Small intestine (tissue), 7 donors: ENCODE measurements at regions not wholly inside any gene's neighbourhood (a gene's known extent, or its start where the extent isn't known, plus 50 kb on each side); places are given as distances from the start of the nearest gene placed in this dataset.
"Not testable (repeated sequence)": the region's sequence is repeated elsewhere in the genome, so short reads cannot be mapped to it uniquely, and the experiment has no call there.

ENCODE experiments used
- DNase-seq, 2 donors: peaks; one replicate each; pipeline versions ENCODE4 v3.0.0 to v3.0.0-alpha.2; 2013
- FAIRE-seq: peaks from 2 replicates; lab custom pipeline; 2012; peaks lifted over from hg19 to GRCh38; lab: Jason Lieb, UNC
- H3K27ac ChIP-seq, 3 donors: one replicate each; pipeline ENCODE4 v1.5.1; 2013; ENCODE audit warnings: low read length in 2 of 3, mild to moderate bottlenecking in 2 of 3, control low read depth in 1 of 3, inconsistent platforms in 1 of 3, low read depth in 1 of 3, moderate library complexity in 1 of 3
- H3K27me3 ChIP-seq, 3 donors: one replicate each; pipeline ENCODE4 v1.6.1; 2013; ENCODE audit warnings: low read length in 3 of 3, inconsistent platforms in 1 of 3; ENCODE audit not compliant: control insufficient read depth in 3 of 3, insufficient read depth in 3 of 3
- H3K36me3 ChIP-seq, 3 donors: one replicate each; pipeline ENCODE4 v1.6.1; 2013; ENCODE audit warnings: low read length in 3 of 3, inconsistent platforms in 1 of 3, low read depth in 1 of 3, mild to moderate bottlenecking in 1 of 3, moderate library complexity in 1 of 3; ENCODE audit not compliant: control insufficient read depth in 3 of 3, insufficient read depth in 2 of 3
- H3K4me1 ChIP-seq, 3 donors: one replicate each; pipeline ENCODE4 v1.6.1; 2013; ENCODE audit warnings: low read length in 2 of 3, inconsistent platforms in 1 of 3, low read depth in 1 of 3, mild to moderate bottlenecking in 1 of 3, moderate library complexity in 1 of 3; ENCODE audit not compliant: control insufficient read depth in 3 of 3, insufficient read depth in 2 of 3
- H3K4me3 ChIP-seq, 3 donors: one replicate each; pipeline ENCODE4 v1.5.1; 2013; ENCODE audit warnings: low read length in 3 of 3, control low read depth in 1 of 3, inconsistent platforms in 1 of 3, low read depth in 1 of 3, mild to moderate bottlenecking in 1 of 3, moderate library complexity in 1 of 3
- H3K9me3 ChIP-seq, 2 donors: one replicate each; pipeline ENCODE4 v1.6.1; 2013; ENCODE audit warnings: low read depth in 1 of 2, low read length in 1 of 2; ENCODE audit not compliant: control insufficient read depth in 2 of 2, insufficient read depth in 1 of 2
- WGBS, 3 donors: extraction: QIAGEN DNeasy Blood & Tissue Kit; methylation state at CpG; one replicate each; pipeline ENCODE4 v1.1.7; 2013; 5-methylcytosine and 5-hydroxymethylcytosine counted together
- donor health status: healthy with polysubstance abuse.
- donor health status: control.
- donor health status: control.
- donor health status: Bipolar disorder and iron deficiency.
- donor health status: healthy.

GRCh38 chr16:21513337-21513741 is 86.0 kb upstream of the METTL9 start:
- H3K4me3 ChIP-seq, DNase-seq, H3K9me3 ChIP-seq, FAIRE-seq, H3K27me3 ChIP-seq: not testable (repeated sequence)
- Histone ChIP-seq H3K36me3 (peaks cover 0 to 57% (median 0%) of the 10 kb centered on the region in 3 donors), H3K4me1 (peaks cover 0 to 15% (median 0%) of the 10 kb centered on the region in 3 donors), H3K27ac (peak overlapping the region in 1 of 3 donors; percentile 9)
- WGBS, 3 donors = 63 to 67% (median 66%) methylated on average over 9 of the region's 9 CpGs

GRCh38 chr16:21513812-21514473 is 85.4 kb upstream of the METTL9 start:
- H3K27ac ChIP-seq, H3K27me3 ChIP-seq, DNase-seq, H3K9me3 ChIP-seq, H3K4me3 ChIP-seq, FAIRE-seq: not testable (repeated sequence)
- H3K4me1 ChIP-seq = peaks cover 0 to 15% (median 0%) of the 10 kb centered on the region in 3 donors
- H3K36me3 ChIP-seq = peaks cover 0 to 51% (median 0%) of the 10 kb centered on the region in 3 donors
- WGBS, 3 donors = 57 to 71% (median 70%) methylated on average over 13 to 18 of the region's 18 CpGs

GRCh38 chr16:21514474-21514840 is 84.9 kb upstream of the METTL9 start:
- not testable (repeated sequence) for H3K9me3 ChIP-seq, H3K4me3 ChIP-seq, FAIRE-seq, H3K27me3 ChIP-seq, DNase-seq, H3K27ac ChIP-seq
- peaks cover 0 to 15% (median 0%) of the 10 kb centered on the region in 3 donors for H3K4me1 ChIP-seq
- H3K36me3 ChIP-seq = peaks cover 0 to 46% (median 0%) of the 10 kb centered on the region in 3 donors
- whole genome bisulfite sequencing, 3 donors = 75 to 79% (median 77%) methylated on average over 12 to 14 of the region's 14 CpGs

DNA sequence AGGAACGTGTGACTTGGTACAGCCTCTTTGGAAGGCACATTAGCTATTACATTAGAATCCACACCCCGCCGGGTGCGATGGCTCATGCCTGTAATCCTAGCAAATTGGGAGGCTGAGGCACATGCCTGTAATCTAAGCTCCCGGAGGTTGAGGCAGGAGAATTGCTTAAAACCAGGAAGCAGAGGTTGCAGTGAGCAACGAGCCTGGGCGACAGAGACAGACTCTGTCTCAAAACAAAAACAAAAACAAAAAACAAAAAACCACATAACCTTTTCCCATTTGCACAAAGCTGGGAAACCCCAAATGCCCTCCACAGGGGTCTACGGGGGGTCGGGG is 82.7 kb upstream of the METTL9 start:
- not testable (repeated sequence) for H3K27ac ChIP-seq, H3K9me3 ChIP-seq, H3K27me3 ChIP-seq, H3K4me3 ChIP-seq, FAIRE-seq, DNase-seq
- peaks cover 0 to 26% (median 0%) of the 10 kb centered on the region in 3 donors for H3K4me1 ChIP-seq
- WGBS, 3 donors = 55 to 73% (median 72%) methylated on average over 8 of the region's 9 CpGs
- H3K36me3 ChIP-seq = peaks cover 0 to 28% (median 0%) of the 10 kb centered on the region in 3 donors

DNA sequence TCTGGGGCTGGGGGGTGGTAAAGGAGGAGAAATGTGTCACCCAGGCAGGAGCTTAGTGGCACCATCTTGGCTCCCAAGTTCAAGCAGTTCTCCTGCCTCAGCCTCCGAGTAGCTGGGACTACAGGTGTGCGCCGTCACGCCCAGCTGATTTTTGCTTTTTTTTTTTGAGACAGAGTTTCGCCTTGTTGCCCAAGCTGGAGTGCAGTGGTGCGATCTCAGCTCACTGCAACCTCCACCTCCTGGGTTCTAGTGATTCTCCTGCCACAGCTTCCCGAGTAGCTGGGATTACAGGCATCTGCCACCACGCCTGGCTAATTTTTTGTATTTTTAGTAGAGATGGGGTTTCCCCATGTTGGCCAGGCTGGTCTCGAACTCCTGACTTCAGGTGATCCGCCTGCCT is 82.1 kb upstream of the METTL9 start:
- not testable (repeated sequence) for DNase-seq, H3K27me3 ChIP-seq, H3K9me3 ChIP-seq, H3K4me3 ChIP-seq, FAIRE-seq
- 65 to 84% (median 68%) methylated on average over 10 of the region's 10 CpGs for WGBS, 3 donors
- H3K27ac ChIP-seq = peak overlapping the region in 1 of 3 donors; percentile 67
- peaks cover 0 to 27% (median 0%) of the 10 kb centered on the region in 3 donors for H3K4me1 ChIP-seq
- peaks cover 0 to 22% (median 0%) of the 10 kb centered on the region in 3 donors for H3K36me3 ChIP-seq

GRCh38 chr16:21519361-21520133 is 79.8 kb upstream of the METTL9 start:
- H3K4me1 ChIP-seq = peaks cover 0 to 25% (median 0%) of the 10 kb centered on the region in 3 donors

GRCh38 chr16:21520134-21521047 is 79.0 kb upstream of the METTL9 start:
- WGBS, 3 donors = 4 to 8% (median 7%) methylated on average over 86 to 97 of the region's 101 CpGs

More at GRCh38 chr16:21519361-21520133, 79.8 kb upstream of the METTL9 start:
- Histone ChIP-seq H3K27ac (peak overlapping the region in 2 of 3 donors; percentile 77 to 93), H3K4me3 (peak overlapping the region; percentile 53 to 88 (median 77))
- WGBS, 3 donors = 0 to 1% (median 0%) methylated on average over 26 to 50 of the region's 52 CpGs
- FAIRE-seq, H3K36me3 ChIP-seq, H3K9me3 ChIP-seq, DNase-seq, H3K27me3 ChIP-seq: not testable (repeated sequence)

GRCh38 chr16:21521048-21521389 is 78.4 kb upstream of the METTL9 start:
- not testable (repeated sequence) for FAIRE-seq, H3K36me3 ChIP-seq, H3K27me3 ChIP-seq, H3K4me3 ChIP-seq, H3K9me3 ChIP-seq, DNase-seq
- H3K4me1 ChIP-seq = peaks cover 0 to 33% (median 0%) of the 10 kb centered on the region in 3 donors
- H3K27ac ChIP-seq = peak overlapping the region in 1 of 3 donors; percentile 94
- 76 to 90% (median 77%) methylated on average over 7 of the region's 8 CpGs for WGBS, 3 donors

More at GRCh38 chr16:21520134-21521047, 79.0 kb upstream of the METTL9 start:
- H3K9me3 ChIP-seq, H3K36me3 ChIP-seq, FAIRE-seq, H3K27me3 ChIP-seq: not testable (repeated sequence)
- H3K27ac ChIP-seq = peak overlapping the region; percentile 92 to 94 (median 93)
- H3K4me3 ChIP-seq = peak overlapping the region; percentile 53 to 88 (median 77)
- peak; percentile 91 to 98 for DNase-seq
- peaks cover 0 to 29% (median 0%) of the 10 kb centered on the region in 3 donors for H3K4me1 ChIP-seq
